ENCODE measurements at regions not wholly inside any gene's neighbourhood (a gene's known extent, or its start where the extent isn't known, plus 50 kb on each side); places are given as distances from the start of the nearest gene placed in this dataset.

DNA sequence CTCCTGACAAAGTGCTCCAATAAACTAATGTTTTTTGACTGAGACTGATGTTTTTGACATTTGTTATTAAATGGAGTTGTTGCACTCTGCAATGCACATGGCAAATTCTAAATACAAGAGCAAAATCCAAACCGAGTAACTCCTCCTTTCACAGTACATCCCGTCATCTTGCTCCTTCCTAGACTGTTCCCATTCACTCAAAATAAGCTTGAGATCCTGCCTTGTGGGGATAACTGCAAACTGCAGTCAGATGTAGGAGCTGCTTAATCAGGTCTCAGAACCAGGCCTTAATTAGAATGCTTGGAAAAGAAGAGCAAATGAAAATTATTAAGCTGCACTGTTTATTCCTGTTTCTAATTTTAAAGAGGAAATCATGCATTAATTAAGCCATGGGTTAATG lies 134.8 kb upstream of the SPRY2 start:
- DNase-seq (ENCODE audit: low spot score), result peak; percentile 31
- H3K27ac ChIP-seq (ENCODE audit: low read depth), result no peak overlapping the region
- H2AFZ ChIP-seq, result no peak overlapping the region

DNA sequence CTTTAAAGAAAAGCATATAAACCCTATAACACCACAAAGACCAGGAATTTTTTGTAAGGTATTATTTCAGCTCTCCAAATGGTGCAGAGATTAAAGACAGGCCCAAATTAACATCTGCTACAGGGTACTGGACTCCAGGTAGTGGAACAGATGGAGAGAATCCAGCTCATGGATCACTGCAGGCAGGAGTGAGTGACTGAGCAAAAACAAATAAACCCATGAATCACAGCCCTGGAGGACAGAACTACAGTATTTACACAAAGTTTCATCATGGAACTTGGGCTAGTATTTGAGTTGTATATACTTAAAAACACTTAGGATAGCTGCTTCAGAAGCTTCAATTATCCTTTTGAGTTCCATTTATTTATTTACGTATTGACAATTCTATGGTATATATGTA lies 132.8 kb upstream of the SPRY2 start:
- no peak overlapping the region for H2AFZ ChIP-seq
- H4K20me1 ChIP-seq (replicated peaks; ENCODE audit: insufficient read depth), result no peaks in the 10 kb centered on the region
- Mint-ChIP-seq H3K9me3 (no peaks in the 10 kb centered on the region), H3K36me3 (ENCODE audit: low read depth) (no peaks in the 10 kb centered on the region), H3K4me1 (no peaks in the 10 kb centered on the region; the same call in 2 of the 3 replicates), H3K4me3 (no peak overlapping the region), H3K27me3 (ENCODE audit: insufficient read depth, low read depth, poor library complexity) (peaks cover 2% of the 10 kb centered on the region), H3K27ac (no peak overlapping the region)
- no peaks in the 10 kb centered on the region for H3K79me2 ChIP-seq (replicated peaks; ENCODE audit: insufficient read depth)
- H3K4me2 ChIP-seq, result no peak overlapping the region
- peaks cover 4% of the 10 kb centered on the region; the same call in 1 of the 2 replicates for H3K9me2 ChIP-seq (ENCODE audit: insufficient read depth)
- no peaks in the 10 kb centered on the region for H3K27me3 ChIP-seq (ENCODE audit: insufficient read depth)
- ATAC-seq (no peak), DNase-seq (ENCODE audit: low spot score) (no peak)
- no peak overlapping the region for H3K4me3 ChIP-seq
- no peaks in the 10 kb centered on the region for H3F3A ChIP-seq (replicated peaks; ENCODE audit: low read depth)
- H3K27ac ChIP-seq (ENCODE audit: low read depth), result no peak overlapping the region
- H3K4me1 ChIP-seq (ENCODE audit: insufficient read depth), result no peaks in the 10 kb centered on the region
- H3K36me3 ChIP-seq (ENCODE audit: insufficient read depth), result no peaks in the 10 kb centered on the region
- TF ChIP-seq CREB1 (CRISPR knock-in tag; IDR thresholded peaks at IDR 0.05; ENCODE audit: low read depth), result no peak
- no peak for TF ChIP-seq POLR2AphosphoS5 (IDR thresholded peaks at IDR 0.05; ENCODE audit: low read depth)
- TF ChIP-seq JUNB (IDR thresholded peaks at IDR 0.05; ENCODE audit: unreplicated experiment), result no peak
- TF ChIP-seq, protein P1, sequence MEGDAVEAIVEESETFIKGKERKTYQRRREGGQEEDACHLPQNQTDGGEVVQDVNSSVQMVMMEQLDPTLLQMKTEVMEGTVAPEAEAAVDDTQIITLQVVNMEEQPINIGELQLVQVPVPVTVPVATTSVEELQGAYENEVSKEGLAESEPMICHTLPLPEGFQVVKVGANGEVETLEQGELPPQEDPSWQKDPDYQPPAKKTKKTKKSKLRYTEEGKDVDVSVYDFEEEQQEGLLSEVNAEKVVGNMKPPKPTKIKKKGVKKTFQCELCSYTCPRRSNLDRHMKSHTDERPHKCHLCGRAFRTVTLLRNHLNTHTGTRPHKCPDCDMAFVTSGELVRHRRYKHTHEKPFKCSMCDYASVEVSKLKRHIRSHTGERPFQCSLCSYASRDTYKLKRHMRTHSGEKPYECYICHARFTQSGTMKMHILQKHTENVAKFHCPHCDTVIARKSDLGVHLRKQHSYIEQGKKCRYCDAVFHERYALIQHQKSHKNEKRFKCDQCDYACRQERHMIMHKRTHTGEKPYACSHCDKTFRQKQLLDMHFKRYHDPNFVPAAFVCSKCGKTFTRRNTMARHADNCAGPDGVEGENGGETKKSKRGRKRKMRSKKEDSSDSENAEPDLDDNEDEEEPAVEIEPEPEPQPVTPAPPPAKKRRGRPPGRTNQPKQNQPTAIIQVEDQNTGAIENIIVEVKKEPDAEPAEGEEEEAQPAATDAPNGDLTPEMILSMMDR (conservative IDR thresholded peaks at IDR 0.05; ENCODE audit: low read depth in 2 of 2), result no peak
- no peak for TF ChIP-seq ZNF114 (CRISPR knock-in tag; IDR thresholded peaks at IDR 0.05)
- TF ChIP-seq EZH2phosphoT487 (IDR thresholded peaks at IDR 0.05; ENCODE audit: unreplicated experiment), result no peak
- TF ChIP-seq, protein P2, sequence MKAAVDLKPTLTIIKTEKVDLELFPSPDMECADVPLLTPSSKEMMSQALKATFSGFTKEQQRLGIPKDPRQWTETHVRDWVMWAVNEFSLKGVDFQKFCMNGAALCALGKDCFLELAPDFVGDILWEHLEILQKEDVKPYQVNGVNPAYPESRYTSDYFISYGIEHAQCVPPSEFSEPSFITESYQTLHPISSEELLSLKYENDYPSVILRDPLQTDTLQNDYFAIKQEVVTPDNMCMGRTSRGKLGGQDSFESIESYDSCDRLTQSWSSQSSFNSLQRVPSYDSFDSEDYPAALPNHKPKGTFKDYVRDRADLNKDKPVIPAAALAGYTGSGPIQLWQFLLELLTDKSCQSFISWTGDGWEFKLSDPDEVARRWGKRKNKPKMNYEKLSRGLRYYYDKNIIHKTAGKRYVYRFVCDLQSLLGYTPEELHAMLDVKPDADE (IDR thresholded peaks at IDR 0.05), result no peak
- TF ChIP-seq, protein P3, sequence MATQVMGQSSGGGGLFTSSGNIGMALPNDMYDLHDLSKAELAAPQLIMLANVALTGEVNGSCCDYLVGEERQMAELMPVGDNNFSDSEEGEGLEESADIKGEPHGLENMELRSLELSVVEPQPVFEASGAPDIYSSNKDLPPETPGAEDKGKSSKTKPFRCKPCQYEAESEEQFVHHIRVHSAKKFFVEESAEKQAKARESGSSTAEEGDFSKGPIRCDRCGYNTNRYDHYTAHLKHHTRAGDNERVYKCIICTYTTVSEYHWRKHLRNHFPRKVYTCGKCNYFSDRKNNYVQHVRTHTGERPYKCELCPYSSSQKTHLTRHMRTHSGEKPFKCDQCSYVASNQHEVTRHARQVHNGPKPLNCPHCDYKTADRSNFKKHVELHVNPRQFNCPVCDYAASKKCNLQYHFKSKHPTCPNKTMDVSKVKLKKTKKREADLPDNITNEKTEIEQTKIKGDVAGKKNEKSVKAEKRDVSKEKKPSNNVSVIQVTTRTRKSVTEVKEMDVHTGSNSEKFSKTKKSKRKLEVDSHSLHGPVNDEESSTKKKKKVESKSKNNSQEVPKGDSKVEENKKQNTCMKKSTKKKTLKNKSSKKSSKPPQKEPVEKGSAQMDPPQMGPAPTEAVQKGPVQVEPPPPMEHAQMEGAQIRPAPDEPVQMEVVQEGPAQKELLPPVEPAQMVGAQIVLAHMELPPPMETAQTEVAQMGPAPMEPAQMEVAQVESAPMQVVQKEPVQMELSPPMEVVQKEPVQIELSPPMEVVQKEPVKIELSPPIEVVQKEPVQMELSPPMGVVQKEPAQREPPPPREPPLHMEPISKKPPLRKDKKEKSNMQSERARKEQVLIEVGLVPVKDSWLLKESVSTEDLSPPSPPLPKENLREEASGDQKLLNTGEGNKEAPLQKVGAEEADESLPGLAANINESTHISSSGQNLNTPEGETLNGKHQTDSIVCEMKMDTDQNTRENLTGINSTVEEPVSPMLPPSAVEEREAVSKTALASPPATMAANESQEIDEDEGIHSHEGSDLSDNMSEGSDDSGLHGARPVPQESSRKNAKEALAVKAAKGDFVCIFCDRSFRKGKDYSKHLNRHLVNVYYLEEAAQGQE (IDR thresholded peaks at IDR 0.05; ENCODE audit: unreplicated experiment), result no peak

More for the DNA sequence above, 134.8 kb upstream of the SPRY2 start:
- Histone ChIP-seq H4K20me1 (replicated peaks; ENCODE audit: insufficient read depth) (no peaks in the 10 kb centered on the region), H3K27me3 (ENCODE audit: insufficient read depth) (no peaks in the 10 kb centered on the region), H3K4me3 (no peak overlapping the region), H3K9me2 (ENCODE audit: insufficient read depth) (peaks cover 10% of the 10 kb centered on the region; the same call in 1 of the 2 replicates), H3K4me1 (ENCODE audit: insufficient read depth) (no peaks in the 10 kb centered on the region), H3K36me3 (ENCODE audit: insufficient read depth) (no peaks in the 10 kb centered on the region), H3K4me2 (no peak overlapping the region), H3F3A (replicated peaks; ENCODE audit: low read depth) (no peaks in the 10 kb centered on the region), H3K79me2 (replicated peaks; ENCODE audit: insufficient read depth) (no peaks in the 10 kb centered on the region)
- no peaks in the 10 kb centered on the region for H3K9me3 Mint-ChIP-seq
- TF ChIP-seq, protein P1 (conservative IDR thresholded peaks at IDR 0.05; ENCODE audit: low read depth in 2 of 2), result 0 out of 4 replicates have a peak, but pooled peaks of 1 of the 2 experiments have one; percentile 17
- TF ChIP-seq, protein P3 (IDR thresholded peaks at IDR 0.05; ENCODE audit: unreplicated experiment), result no peak
- no peak overlapping the region for H3K27ac Mint-ChIP-seq
- H3K4me3 Mint-ChIP-seq, result no peak overlapping the region
- no peaks in the 10 kb centered on the region for H3K4me1 Mint-ChIP-seq
- H3K36me3 Mint-ChIP-seq (ENCODE audit: low read depth), result no peaks in the 10 kb centered on the region
- peak; percentile 82 for ATAC-seq
- H3K27me3 Mint-ChIP-seq (ENCODE audit: insufficient read depth, low read depth, poor library complexity), result no peaks in the 10 kb centered on the region
